HEK293 (cell line): ENCODE measurements at regions not wholly inside any gene's neighbourhood (a gene's known extent, or its start where the extent isn't known, plus 50 kb on each side); places are given as distances from the start of the nearest gene placed in this dataset.

Experiments used
- REPIN1 ChIP-seq: fragments of 450-650 bp; formaldehyde crosslinking; IDR thresholded peaks from 2 replicates; pipeline ENCODE4 v1.5.1; 2017; ENCODE audit warnings: missing biosample characterization, missing genetic modification characterization, low read depth
- SETDB1 ChIP-seq: IDR thresholded peaks from one replicate; pipeline ENCODE4 v1.6.1; 2017; ENCODE audit warnings: mild to moderate bottlenecking, low read length, moderate library complexity, mixed read lengths; ENCODE audit not compliant: insufficient read length
- WT1 ChIP-seq: fragments of 450-650 bp; formaldehyde crosslinking; IDR thresholded peaks from 2 replicates; pipeline ENCODE4 v1.5.1; 2016; ENCODE audit warnings: missing biosample characterization, missing genetic modification characterization
- ZFP41 ChIP-seq: fragments of 450-650 bp; formaldehyde crosslinking; IDR thresholded peaks from 2 replicates; pipeline ENCODE4 v1.5.1; 2016; ENCODE audit warnings: missing biosample characterization, missing genetic modification characterization, borderline replicate concordance
- ZNF174 ChIP-seq: fragments of 450-650 bp; formaldehyde crosslinking; IDR thresholded peaks from 2 replicates; pipeline ENCODE4 v1.5.0; 2017; ENCODE audit warnings: missing biosample characterization, mild to moderate bottlenecking, missing genetic modification characterization
- ZNF184 ChIP-seq: fragments of 450-650 bp; IDR thresholded peaks from 2 replicates; pipeline ENCODE4 v1.5.1; 2018; ENCODE audit warnings: missing biosample characterization, mild to moderate bottlenecking, missing genetic modification characterization
- ZNF211 ChIP-seq: fragments of 450-650 bp; formaldehyde crosslinking; IDR thresholded peaks from 2 replicates; pipeline ENCODE4 v1.5.1; 2016; ENCODE audit warnings: low read depth, missing biosample characterization, missing genetic modification characterization
- ZNF366 ChIP-seq: fragments of 450-650 bp; formaldehyde crosslinking; conservative IDR thresholded peaks from 2 replicates; pipeline ENCODE4 v1.5.1; 2016; ENCODE audit warnings: missing biosample characterization, missing genetic modification characterization
- ZNF629 ChIP-seq: fragments of 450-650 bp; formaldehyde crosslinking; IDR thresholded peaks from 2 replicates; pipeline ENCODE4 v1.5.1; 2017; ENCODE audit warnings: missing biosample characterization, missing genetic modification characterization
- ZNF670 ChIP-seq: fragments of 450-650 bp; formaldehyde crosslinking; IDR thresholded peaks from 2 replicates; pipeline ENCODE4 v1.5.1; 2016; ENCODE audit warnings: missing biosample characterization, missing genetic modification characterization, low read depth
- ZNF76 ChIP-seq: fragments of 450-650 bp; formaldehyde crosslinking; IDR thresholded peaks from 2 replicates; pipeline ENCODE4; 2016; ENCODE audit warnings: low read depth, missing biosample characterization, missing genetic modification characterization, borderline replicate concordance
- ZNF830 ChIP-seq: fragments of 450-650 bp; IDR thresholded peaks from 2 replicates; pipeline ENCODE4 v1.5.0; 2018; ENCODE audit warnings: missing biosample characterization, missing genetic modification characterization, low read depth, mild to moderate bottlenecking, moderate library complexity
- ZNF837 ChIP-seq: fragments of 450-650 bp; formaldehyde crosslinking; IDR thresholded peaks from 2 replicates; pipeline ENCODE4 v1.5.1; 2016; ENCODE audit warnings: missing biosample characterization, missing genetic modification characterization
- TF ChIP-seq, protein P1 (sequence below): fragments of 450-650 bp; formaldehyde crosslinking; IDR thresholded peaks from 2 replicates; pipeline ENCODE4 v1.5.1; 2016; ENCODE audit warnings: missing biosample characterization, missing genetic modification characterization

GRCh38 chr4:181261279-181261678 lies 981.9 kb upstream of the TENM3 start:
- TF ChIP-seq, protein P1, sequence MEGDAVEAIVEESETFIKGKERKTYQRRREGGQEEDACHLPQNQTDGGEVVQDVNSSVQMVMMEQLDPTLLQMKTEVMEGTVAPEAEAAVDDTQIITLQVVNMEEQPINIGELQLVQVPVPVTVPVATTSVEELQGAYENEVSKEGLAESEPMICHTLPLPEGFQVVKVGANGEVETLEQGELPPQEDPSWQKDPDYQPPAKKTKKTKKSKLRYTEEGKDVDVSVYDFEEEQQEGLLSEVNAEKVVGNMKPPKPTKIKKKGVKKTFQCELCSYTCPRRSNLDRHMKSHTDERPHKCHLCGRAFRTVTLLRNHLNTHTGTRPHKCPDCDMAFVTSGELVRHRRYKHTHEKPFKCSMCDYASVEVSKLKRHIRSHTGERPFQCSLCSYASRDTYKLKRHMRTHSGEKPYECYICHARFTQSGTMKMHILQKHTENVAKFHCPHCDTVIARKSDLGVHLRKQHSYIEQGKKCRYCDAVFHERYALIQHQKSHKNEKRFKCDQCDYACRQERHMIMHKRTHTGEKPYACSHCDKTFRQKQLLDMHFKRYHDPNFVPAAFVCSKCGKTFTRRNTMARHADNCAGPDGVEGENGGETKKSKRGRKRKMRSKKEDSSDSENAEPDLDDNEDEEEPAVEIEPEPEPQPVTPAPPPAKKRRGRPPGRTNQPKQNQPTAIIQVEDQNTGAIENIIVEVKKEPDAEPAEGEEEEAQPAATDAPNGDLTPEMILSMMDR (tag by site-specific recombination), result no peak
- TF ChIP-seq ZNF629 (tag by site-specific recombination) (no peak), ZNF174 (no peak), ZNF670 (tag by site-specific recombination) (no peak), ZNF837 (tag by site-specific recombination) (no peak), ZNF366 (tag by site-specific recombination) (no peak), ZNF211 (no peak), ZNF184 (tag by site-specific recombination) (no peak), ZNF76 (tag by site-specific recombination) (no peak), REPIN1 (tag by site-specific recombination) (no peak), SETDB1 (no peak), ZFP41 (no peak), ZNF830 (tag by site-specific recombination) (no peak), WT1 (tag by site-specific recombination) (no peak)
